ENCODE measurements at regions not wholly inside any gene's neighbourhood (a gene's known extent, or its start where the extent isn't known, plus 50 kb on each side); places are given as distances from the start of the nearest gene placed in this dataset.

DNA sequence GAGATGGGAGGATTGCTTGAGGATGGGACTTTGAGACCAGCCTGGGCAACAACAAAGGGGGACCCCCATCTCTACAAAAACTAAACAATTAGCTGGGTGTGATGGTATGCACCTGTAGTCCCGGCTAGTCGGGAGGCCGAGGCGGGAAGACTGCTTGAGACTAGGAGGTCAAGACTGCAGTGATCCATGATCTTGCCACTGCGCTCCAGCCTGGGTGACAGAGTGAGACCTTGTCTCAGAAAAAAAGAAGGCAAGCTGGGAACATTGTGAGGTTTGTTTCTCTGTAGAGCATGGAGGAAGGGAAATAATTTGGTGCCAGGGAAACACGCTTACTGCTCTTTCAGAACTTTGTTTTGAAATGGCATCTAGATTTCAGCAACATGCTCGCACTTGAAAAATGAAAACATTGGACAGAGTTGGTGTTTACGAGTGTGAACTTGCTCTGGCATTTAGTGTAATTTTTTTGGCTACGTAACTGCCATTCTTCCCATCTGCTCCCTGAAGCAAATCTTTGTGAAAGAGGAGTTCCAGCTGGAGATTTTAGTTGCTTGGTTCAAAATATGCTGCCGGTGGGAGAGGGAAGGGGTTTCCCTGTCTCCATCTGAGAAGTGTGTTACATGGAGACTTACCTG lies 125.6 kb upstream of the DLX2 start:
- H3K9me3 Mint-ChIP-seq = peaks cover 0 to 2% (median 0%) of the 10 kb centered on the region in 6 donors
- H3K27me3 Mint-ChIP-seq (ENCODE audit: low read depth in 3 of 3) = peaks cover 0 to 6% (median 0%) of the 10 kb centered on the region in 3 donors
- no peaks in the 10 kb centered on the region for H3K36me3 Mint-ChIP-seq
- H3K4me3 Mint-ChIP-seq = no peak overlapping the region
- DNase-seq = no peak
- no peaks in the 10 kb centered on the region for H3K4me1 Mint-ChIP-seq
- no peak overlapping the region for H3K27ac Mint-ChIP-seq

- Mint-ChIP-seq H3K4me3 (no peak overlapping the region), H3K27me3 (ENCODE audit: low read depth in 3 of 3) (peaks cover 2 to 15% (median 3%) of the 10 kb centered on the region in 3 donors), H3K9me3 (peaks cover 0 to 2% (median 0%) of the 10 kb centered on the region in 6 donors), H3K27ac (no peak overlapping the region), H3K4me1 (peaks cover 1 to 3% of the 10 kb centered on the region in 2 donors), H3K36me3 (no peaks in the 10 kb centered on the region)
- DNase-seq = no peak
These were observed 126.4 kb upstream of the DLX2 start for GRCh38 chr2:172229125-172229524.

DNA sequence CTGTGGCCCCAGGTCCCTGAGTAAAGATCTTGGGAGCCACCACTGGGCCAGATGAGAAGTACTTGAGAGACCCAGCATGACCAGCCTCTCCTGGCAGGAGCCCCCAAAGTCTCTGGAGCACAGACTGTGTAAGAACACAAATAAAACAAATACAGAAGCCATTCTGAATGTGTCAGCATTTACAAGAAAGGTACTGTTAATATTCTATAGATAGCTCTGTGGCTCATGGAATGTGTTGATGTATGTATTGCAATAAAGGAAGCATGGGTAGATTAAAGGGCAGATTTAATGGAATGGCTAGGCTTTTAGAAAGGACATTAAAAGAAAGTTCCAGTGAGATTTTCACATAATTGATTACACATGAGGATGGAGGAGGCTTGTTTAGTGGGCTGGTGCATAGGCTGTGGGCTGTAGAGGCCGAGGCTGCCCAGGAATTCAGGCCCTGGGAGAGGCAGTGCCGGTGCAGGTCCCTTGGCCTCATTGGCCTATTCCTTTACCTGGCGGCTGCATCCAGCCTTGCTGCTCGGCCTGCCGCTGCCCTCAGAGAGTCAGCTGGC lies 127.7 kb upstream of the DLX2 start:
- no peak overlapping the region for H3K27ac Mint-ChIP-seq
- no peaks in the 10 kb centered on the region for H3K9me3 Mint-ChIP-seq

GRCh38 chr2:172230889-172231401 lies 128.2 kb upstream of the DLX2 start:
- no peaks in the 10 kb centered on the region for H3K9me3 Mint-ChIP-seq
- H3K36me3 Mint-ChIP-seq = no peaks in the 10 kb centered on the region
- H3K4me3 Mint-ChIP-seq = no peak overlapping the region
- no peak for DNase-seq
- peaks cover 16 to 22% of the 10 kb centered on the region in 2 donors for H3K4me1 Mint-ChIP-seq
- no peak overlapping the region for H3K27ac Mint-ChIP-seq
- peaks cover 9 to 32% (median 12%) of the 10 kb centered on the region in 3 donors for H3K27me3 Mint-ChIP-seq (ENCODE audit: low read depth in 3 of 3)

More for the DNA sequence above, 127.7 kb upstream of the DLX2 start:
- Mint-ChIP-seq H3K4me1 (peaks cover 14 to 16% of the 10 kb centered on the region in 2 donors), H3K27me3 (ENCODE audit: low read depth in 3 of 3) (peaks cover 9 to 26% (median 12%) of the 10 kb centered on the region in 3 donors), H3K36me3 (no peaks in the 10 kb centered on the region), H3K4me3 (no peak overlapping the region)
- DNase-seq = no peak

DNA sequence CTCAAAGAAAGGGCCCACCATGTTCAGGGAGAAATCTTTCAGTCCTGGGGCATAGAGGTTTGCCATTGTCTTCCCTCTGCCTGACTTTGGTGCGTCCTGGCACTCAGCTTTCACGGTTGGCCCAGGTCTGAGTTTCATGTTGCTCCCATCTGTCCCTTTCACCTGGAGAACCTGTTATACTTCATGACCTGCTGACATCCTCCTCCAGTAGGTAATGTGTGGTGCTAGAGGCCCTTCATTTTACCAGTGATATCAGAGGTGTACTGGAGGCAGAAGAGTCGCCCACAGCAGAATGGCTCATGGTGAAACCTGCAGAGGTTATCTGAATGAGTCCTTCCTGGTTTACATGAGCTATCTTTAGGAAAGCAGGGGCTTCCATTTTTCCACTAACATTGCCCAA lies 128.8 kb upstream of the DLX2 start:
- no peak for DNase-seq
- Mint-ChIP-seq H3K4me3 (no peak overlapping the region), H3K4me1 (peaks cover 16 to 26% of the 10 kb centered on the region in 2 donors), H3K27me3 (ENCODE audit: low read depth in 3 of 3) (peaks cover 9 to 37% (median 14%) of the 10 kb centered on the region in 3 donors), H3K36me3 (no peaks in the 10 kb centered on the region), H3K9me3 (no peaks in the 10 kb centered on the region), H3K27ac (no peak overlapping the region)

DNA sequence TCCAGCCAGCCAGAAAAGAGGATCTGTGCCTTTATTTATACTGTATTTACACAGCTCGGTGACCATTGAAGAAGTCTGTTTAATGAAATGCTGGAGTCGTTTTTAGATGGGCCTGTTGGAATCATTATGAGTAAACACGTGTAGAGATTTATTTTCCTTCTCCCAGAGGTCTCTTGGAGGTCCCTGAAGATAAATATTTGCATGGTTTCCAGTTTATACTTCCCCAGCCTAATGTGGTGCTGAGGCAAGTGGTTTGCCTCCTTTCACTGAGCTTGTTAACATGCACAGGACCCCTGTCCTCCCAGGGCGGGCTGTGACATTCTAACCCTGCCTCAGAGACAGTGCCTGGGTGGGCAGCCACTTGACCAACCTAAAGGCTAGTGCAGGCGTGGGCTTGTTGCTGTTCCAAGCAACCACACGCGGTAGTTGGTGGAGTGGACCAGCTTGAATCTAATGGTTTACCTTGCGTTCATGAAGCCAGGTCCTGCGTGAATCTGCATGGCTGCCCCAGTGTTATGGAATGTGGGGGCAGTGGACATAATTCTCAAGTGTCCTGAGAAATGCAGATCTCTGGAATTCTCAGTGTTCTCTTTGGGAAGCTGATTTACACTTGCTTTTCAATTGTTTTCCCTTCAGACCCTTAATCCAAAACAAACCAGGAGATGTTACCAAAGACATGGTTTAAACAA lies 130.2 kb upstream of the DLX2 start:
- no peaks in the 10 kb centered on the region for H3K9me3 Mint-ChIP-seq
- H3K4me1 Mint-ChIP-seq = peaks cover 16 to 26% of the 10 kb centered on the region in 2 donors
- H3K27ac Mint-ChIP-seq = no peak overlapping the region
- peaks cover 9 to 43% (median 14%) of the 10 kb centered on the region in 3 donors for H3K27me3 Mint-ChIP-seq (ENCODE audit: low read depth in 3 of 3)
- no peak overlapping the region for H3K4me3 Mint-ChIP-seq
- no peaks in the 10 kb centered on the region for H3K36me3 Mint-ChIP-seq
- DNase-seq = no peak

GRCh38 chr2:172233987-172234715 lies 131.5 kb upstream of the DLX2 start:
- no peaks in the 10 kb centered on the region for H3K9me3 Mint-ChIP-seq
- peak overlapping the region; percentile 81 to 89 (median 85) for H3K4me3 Mint-ChIP-seq
- peaks cover 9 to 45% (median 17%) of the 10 kb centered on the region in 3 donors for H3K27me3 Mint-ChIP-seq (ENCODE audit: low read depth in 3 of 3)
- no peak for DNase-seq
- no peaks in the 10 kb centered on the region for H3K36me3 Mint-ChIP-seq
- H3K4me1 Mint-ChIP-seq = peaks cover 16 to 26% of the 10 kb centered on the region in 2 donors
- H3K27ac Mint-ChIP-seq = no peak overlapping the region

DNA sequence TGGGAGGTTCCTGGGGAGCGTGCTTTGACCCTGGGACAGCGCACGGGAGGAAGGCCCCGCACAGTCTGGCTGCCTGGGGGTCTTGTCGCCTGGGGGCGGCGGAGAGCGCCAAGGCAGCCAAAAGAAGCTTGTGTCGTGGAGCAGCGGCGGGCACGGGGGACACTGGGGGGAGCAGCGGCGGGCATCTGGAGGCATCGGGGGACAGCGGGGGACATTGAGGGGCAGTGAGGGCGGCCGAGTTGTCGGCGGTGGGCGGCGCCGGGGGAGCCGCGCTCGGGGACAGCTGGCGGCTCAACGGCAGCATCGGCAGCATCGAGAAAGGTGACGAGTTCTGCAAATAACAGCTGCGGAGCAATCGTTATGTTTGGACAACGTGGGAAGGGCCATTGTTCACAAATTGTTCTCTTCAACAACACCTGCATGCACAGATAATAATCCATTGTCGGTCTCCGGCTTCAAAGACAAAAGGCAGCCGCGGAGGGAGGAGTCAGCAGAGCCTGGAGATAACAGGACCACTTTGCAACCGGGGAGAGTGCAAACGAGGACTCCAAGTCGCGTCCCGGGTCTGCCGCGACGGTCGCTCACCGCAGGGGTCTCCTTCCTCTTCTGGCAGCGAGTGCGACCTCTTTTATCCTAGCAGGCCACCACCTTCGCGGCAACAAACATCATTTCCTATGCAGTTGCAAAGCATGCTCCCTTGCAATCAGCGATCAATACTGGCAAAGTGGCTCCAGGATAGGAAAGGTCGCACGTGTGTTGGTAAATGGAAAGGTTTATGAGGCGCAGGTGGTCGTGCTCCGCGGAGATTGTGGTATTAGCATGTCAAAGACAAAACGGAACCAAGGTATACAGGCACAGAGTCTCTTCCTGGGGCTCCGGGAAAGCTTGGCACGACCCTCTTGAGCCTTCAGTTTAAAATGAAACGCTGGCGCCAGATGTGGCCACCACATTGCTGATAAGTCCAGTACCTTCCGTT lies 132.3 kb upstream of the DLX2 start:
- peak in 2 of 3 donors; percentile 4 to 7 for DNase-seq
- H3K36me3 Mint-ChIP-seq = no peaks in the 10 kb centered on the region
- peaks cover 9 to 41% (median 17%) of the 10 kb centered on the region in 3 donors for H3K27me3 Mint-ChIP-seq (ENCODE audit: low read depth in 3 of 3)
- peak overlapping the region; percentile 81 to 89 (median 85) for H3K4me3 Mint-ChIP-seq
- no peak overlapping the region for H3K27ac Mint-ChIP-seq
- H3K4me1 Mint-ChIP-seq = peaks cover 16 to 26% of the 10 kb centered on the region in 2 donors
- no peaks in the 10 kb centered on the region for H3K9me3 Mint-ChIP-seq

DNA sequence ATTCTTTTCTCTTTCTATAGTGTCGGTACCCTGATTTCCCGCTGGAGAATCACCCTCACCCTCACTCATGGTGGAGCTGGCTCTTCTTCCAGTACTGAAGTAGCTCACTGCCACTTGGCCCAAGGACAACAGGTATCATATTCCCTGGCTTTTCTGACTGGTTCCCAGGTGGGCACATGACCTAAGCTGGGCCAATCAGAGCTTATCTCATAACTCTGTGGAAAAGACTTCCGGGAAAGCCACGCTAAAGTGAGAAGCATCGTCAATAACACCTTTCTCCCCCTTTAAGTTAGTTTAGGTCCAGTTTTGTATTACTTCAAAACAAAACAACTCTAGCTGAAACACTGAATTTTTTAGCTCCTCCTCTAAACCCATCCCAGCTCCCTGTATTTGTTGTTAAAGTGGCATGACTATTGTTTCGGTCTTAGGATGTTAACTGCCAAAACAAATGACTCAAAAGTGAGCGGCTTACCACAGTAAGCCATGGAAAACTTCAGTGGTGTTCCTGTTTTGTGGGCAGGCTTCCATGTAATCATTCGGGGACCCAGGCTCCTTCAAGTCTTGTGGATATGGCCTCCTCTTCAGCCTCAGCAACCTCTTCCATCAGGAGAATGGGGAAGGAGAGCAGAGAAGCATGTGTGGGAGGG lies 137.4 kb upstream of the DLX2 start:
- peaks cover 0 to 26% (median 5%) of the 10 kb centered on the region in 3 donors for H3K27me3 Mint-ChIP-seq (ENCODE audit: low read depth in 3 of 3)
- H3K36me3 Mint-ChIP-seq = no peaks in the 10 kb centered on the region
- H3K4me1 Mint-ChIP-seq = peaks cover 5 to 13% of the 10 kb centered on the region in 2 donors
- no peaks in the 10 kb centered on the region for H3K9me3 Mint-ChIP-seq
- no peak overlapping the region for H3K27ac Mint-ChIP-seq
- no peak for DNase-seq
- H3K4me3 Mint-ChIP-seq = no peak overlapping the region

DNA sequence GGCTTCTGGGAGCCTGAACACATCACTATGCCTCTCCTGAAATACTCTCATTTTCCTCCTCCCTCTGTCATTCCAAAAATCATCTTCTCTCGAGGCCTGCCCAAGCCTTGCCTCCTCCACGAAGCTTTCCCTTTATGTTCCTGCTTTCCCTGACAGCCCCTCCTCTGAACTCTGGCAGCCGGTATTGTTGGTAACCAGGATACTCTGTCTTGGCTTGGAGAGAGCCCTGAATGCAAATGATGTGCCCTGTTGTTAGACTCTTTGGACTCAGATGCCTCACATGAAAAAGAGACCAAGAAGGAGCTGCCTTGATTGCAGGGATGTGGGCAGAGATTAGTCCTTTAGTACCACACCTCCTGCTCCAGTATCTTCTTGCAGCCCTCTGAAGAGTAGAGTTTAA lies 138.5 kb upstream of the DLX2 start:
- DNase-seq = no peak
- Mint-ChIP-seq H3K27me3 (ENCODE audit: low read depth in 3 of 3) (peaks cover 0 to 16% (median 5%) of the 10 kb centered on the region in 3 donors), H3K4me1 (peaks cover 0 to 2% of the 10 kb centered on the region in 2 donors), H3K4me3 (no peak overlapping the region), H3K36me3 (no peaks in the 10 kb centered on the region), H3K9me3 (no peaks in the 10 kb centered on the region), H3K27ac (no peak overlapping the region)

DNA sequence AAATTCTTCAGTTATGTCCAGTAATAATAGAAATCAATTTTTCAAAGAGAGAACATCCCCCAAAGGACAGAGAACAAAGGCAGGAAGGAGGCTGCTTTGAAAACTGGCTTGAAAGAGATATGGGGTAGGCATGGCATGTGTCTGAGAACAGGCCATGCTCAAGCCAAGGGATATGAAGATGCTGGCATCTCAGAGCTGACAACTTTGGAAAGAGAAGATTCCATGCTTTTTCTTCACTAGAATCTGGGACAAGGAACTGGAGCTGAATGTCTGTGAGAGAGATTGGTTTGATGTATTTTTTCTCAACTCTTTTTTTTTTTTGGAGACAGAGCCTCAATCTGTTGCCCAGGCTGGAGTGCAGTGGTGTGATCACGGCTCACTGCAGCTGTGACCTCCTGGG lies 139.8 kb upstream of the DLX2 start:
- no peak overlapping the region for H3K27ac Mint-ChIP-seq
- H3K4me1 Mint-ChIP-seq = no peaks in the 10 kb centered on the region
- no peaks in the 10 kb centered on the region for H3K36me3 Mint-ChIP-seq
- no peaks in the 10 kb centered on the region for H3K9me3 Mint-ChIP-seq
- DNase-seq = no peak
- peaks cover 4 to 9% (median 8%) of the 10 kb centered on the region in 3 donors for H3K27me3 Mint-ChIP-seq (ENCODE audit: low read depth in 3 of 3)
- H3K4me3 Mint-ChIP-seq = no peak overlapping the region

GRCh38 chr2:172242961-172243360 lies 140.3 kb upstream of the DLX2 start:
- peaks cover 4 to 8% (median 8%) of the 10 kb centered on the region in 3 donors for H3K27me3 Mint-ChIP-seq (ENCODE audit: low read depth in 3 of 3)
- no peak overlapping the region for H3K4me3 Mint-ChIP-seq
- DNase-seq = no peak
- peaks cover 0 to 2% (median 0%) of the 10 kb centered on the region in 3 donors for H3K36me3 Mint-ChIP-seq
- no peaks in the 10 kb centered on the region for H3K4me1 Mint-ChIP-seq
- H3K27ac Mint-ChIP-seq = no peak overlapping the region
- H3K9me3 Mint-ChIP-seq = no peaks in the 10 kb centered on the region
